B cell (primary cell): ENCODE measurements at regions not wholly inside any gene's neighbourhood (a gene's known extent, or its start where the extent isn't known, plus 50 kb on each side); places are given as distances from the start of the nearest gene placed in this dataset.

Source experiments
- ATAC-seq: fragments of 200-7000 bp; cut with Tn5 transposase; one replicate; pipeline ENCODE4 v1.10.0; 2021; ENCODE audit warnings: low read depth, mild to moderate bottlenecking, moderate number of reproducible peaks, moderate library complexity
- CTCF ChIA-PET: fragments of 350-600 bp; sonication (Branson Sonifier 250); formaldehyde crosslinking; loops from one replicate; lab custom pipeline; 2021; ENCODE audit warnings: antibody characterized with exemption, inconsistent platforms; lab: Charles Lee
- POLR2A ChIA-PET: fragments of 350-600 bp; sonication (Branson Sonifier 250); formaldehyde crosslinking; loops from one replicate; lab custom pipeline; 2021; ENCODE audit warnings: antibody characterized with exemption; lab: Charles Lee
- DNase-seq: peaks from one replicate; pipeline ENCODE4 v3.0.0; 2013
- H2AFZ ChIP-seq: 2 replicates; pipeline ENCODE4 v1.6.1; 2012; ENCODE audit warnings: mild to moderate bottlenecking, low read depth, low read length; ENCODE audit not compliant: insufficient read depth, poor library complexity, severe bottlenecking
- H3K27ac ChIP-seq, 2 donors: 1 replicate in 1 of 2; 2 replicates in 1 of 2; pipeline ENCODE4 v1.5.1; 2012 to 2013; ENCODE audit warnings: low read length in 2 of 2, mild to moderate bottlenecking in 2 of 2, moderate library complexity in 1 of 2
- H3K27me3 ChIP-seq, 4 experiments: fragments of 200-600 bp in 1 of 4; sonication (generic) in 1 of 4; replicated peaks in 1 of 4; 1 replicate in 2 of 4; 2 replicates in 2 of 4; pipeline versions ENCODE4 v1.6.1 to v1.7.0; 2013 to 2016; ENCODE audit warnings: low read length in 3 of 4, mild to moderate bottlenecking in 2 of 4, mixed read lengths in 1 of 4, moderate library complexity in 1 of 4; ENCODE audit not compliant: insufficient read depth in 4 of 4, control insufficient read depth in 3 of 4; ENCODE audit errors: control extremely low read depth in 1 of 4
- H3K36me3 ChIP-seq, 2 experiments: replicated peaks in 1 of 2; 1 replicate in 1 of 2; 2 replicates in 1 of 2; pipeline versions ENCODE4 v1.6.1 to v1.7.1; 2013; ENCODE audit warnings: low read length in 1 of 2; ENCODE audit not compliant: insufficient read depth in 2 of 2, control insufficient read depth in 1 of 2; ENCODE audit errors: control extremely low read depth in 1 of 2, extremely low read depth in 1 of 2
- H3K4me1 ChIP-seq, 2 donors: fragments of 200-600 bp in 1 of 2; sonication (generic) in 1 of 2; 1 replicate in 1 of 2; 2 replicates in 1 of 2; pipeline versions ENCODE4 v1.5.1 to v1.6.1; 2013 to 2017; ENCODE audit warnings: low read length in 2 of 2; ENCODE audit not compliant: control insufficient read depth in 2 of 2, insufficient read depth in 2 of 2
- H3K4me2 ChIP-seq: replicated peaks from 2 replicates; pipeline ENCODE3; 2012; ENCODE audit warnings: mild to moderate bottlenecking, low read depth, low read length; ENCODE audit not compliant: poor library complexity, severe bottlenecking
- H3K4me3 ChIP-seq, 5 experiments: fragments of 200-600 bp in 1 of 5; sonication (generic) in 1 of 5; 1 replicate in 3 of 5; 2 replicates in 2 of 5; pipeline versions ENCODE4 v1.5.1 to v1.7.0; 2011 to 2016; ENCODE audit warnings: low read length in 4 of 5, mild to moderate bottlenecking in 4 of 5, low read depth in 2 of 5, control low read depth in 1 of 5, moderate library complexity in 1 of 5; ENCODE audit not compliant: insufficient read depth in 1 of 5; ENCODE audit errors: control extremely low read depth in 1 of 5, extremely low read depth in 1 of 5
- H3K79me2 ChIP-seq: fragments of 200-600 bp; sonication (generic); one replicate; pipeline ENCODE4 v1.6.0; 2016; ENCODE audit warnings: low read length; ENCODE audit not compliant: control insufficient read depth, insufficient read depth
- H3K9ac ChIP-seq: fragments of 200-600 bp; sonication (generic); 2 replicates; pipeline ENCODE4 v1.6.1; 2017; ENCODE audit warnings: mild to moderate bottlenecking, low read length, moderate library complexity
- H3K9me3 ChIP-seq, 3 donors: one replicate each; pipeline versions ENCODE4 v1.6.1 to v1.7.1; 2013; ENCODE audit warnings: low read length in 2 of 3; ENCODE audit not compliant: control insufficient read depth in 2 of 3, insufficient read depth in 1 of 3; ENCODE audit errors: control extremely low read depth in 1 of 3
- H4K20me1 ChIP-seq: 2 replicates; pipeline ENCODE4 v1.6.0; 2012; ENCODE audit warnings: mild to moderate bottlenecking, low read length; ENCODE audit not compliant: insufficient read depth, control insufficient read depth, poor library complexity, severe bottlenecking
- H3K27ac Mint-ChIP-seq: one replicate; pipeline ENCODE4 v1.8.0; 2021; ENCODE audit warnings: mixed read lengths
- H3K27me3 Mint-ChIP-seq: one replicate; pipeline ENCODE4 v1.8.0; 2021; ENCODE audit warnings: mixed read lengths
- H3K4me1 Mint-ChIP-seq: one replicate; pipeline ENCODE4 v1.8.0; 2021; ENCODE audit warnings: mixed read lengths
- H3K4me3 Mint-ChIP-seq: one replicate; pipeline ENCODE4 v1.8.0; 2021; ENCODE audit warnings: mixed read lengths
- H3K9me3 Mint-ChIP-seq: one replicate; pipeline ENCODE4 v1.8.0; 2022; ENCODE audit warnings: mixed read lengths; ENCODE audit not compliant: insufficient read depth
- EZH2 ChIP-seq: IDR thresholded peaks from 2 replicates; pipeline ENCODE4 v1.6.1; 2012; ENCODE audit warnings: borderline replicate concordance, low read depth, mild to moderate bottlenecking, moderate library complexity, low read length; ENCODE audit not compliant: insufficient read depth, poor library complexity, severe bottlenecking
- WGBS: methylation state at CpG from one replicate; pipeline ENCODE4 v1.1.5; 2013; ENCODE audit warnings: missing lambda C conversion rate; ENCODE audit not compliant: insufficient coverage; 5-methylcytosine and 5-hydroxymethylcytosine counted together
- intact Hi-C: fragments of 100-400 bp; cut with micrococcal nuclease; formaldehyde crosslinking; loops from one replicate; pipeline ENCODE4 v1.10.0; 2022
- TF ChIP-seq, protein P1 (sequence below): fragments of 200-600 bp; IDR thresholded peaks from one replicate; pipeline ENCODE4 v1.8.0; 2022; ENCODE audit warnings: antibody characterized with exemption, mild to moderate bottlenecking

DNA sequence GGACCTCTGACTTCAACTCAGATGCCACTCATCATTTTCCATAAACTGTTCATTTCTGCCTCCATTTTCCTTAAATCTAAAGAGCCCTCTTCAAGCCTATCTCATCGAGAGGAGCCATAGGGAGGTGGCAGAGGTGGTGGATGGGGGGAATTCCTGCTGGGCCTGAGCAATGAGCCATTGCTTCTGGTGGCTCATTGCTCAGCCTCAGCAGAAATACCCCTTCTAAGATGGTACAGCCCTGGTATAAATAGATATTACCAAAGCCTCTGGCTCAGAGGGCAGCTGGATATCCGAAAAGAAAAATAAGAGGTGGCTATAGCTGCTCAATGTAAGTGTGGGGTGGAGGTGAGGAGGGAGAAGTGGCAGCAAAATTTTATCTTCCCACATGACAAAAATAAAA, 313.5 kb downstream of the CAAP1 start:
- Histone ChIP-seq H3K4me3 (no peak overlapping the region), H3K4me2 (no peak overlapping the region), H3K36me3 (no peaks in the 10 kb centered on the region), H3K9ac (no peak overlapping the region), H3K27me3 (no peaks in the 10 kb centered on the region), H2AFZ (no peak overlapping the region), H3K9me3 (no peaks in the 10 kb centered on the region), H3K27ac (no peak overlapping the region), H3K4me1 (no peaks in the 10 kb centered on the region), H3K79me2 (no peaks in the 10 kb centered on the region), H4K20me1 (no peaks in the 10 kb centered on the region)
- no peak overlapping the region for H3K4me3 Mint-ChIP-seq
- H3K4me1 Mint-ChIP-seq, result no peaks in the 10 kb centered on the region
- WGBS, result no CpG with 5 or more reads among the region's 2 CpGs
- H3K27ac Mint-ChIP-seq, result no peak overlapping the region
- CTCF ChIA-PET, result no interaction called here
- POLR2A ChIA-PET, result no interaction called here
- DNase-seq (no peak), ATAC-seq (no peak)
- TF ChIP-seq, protein P1, sequence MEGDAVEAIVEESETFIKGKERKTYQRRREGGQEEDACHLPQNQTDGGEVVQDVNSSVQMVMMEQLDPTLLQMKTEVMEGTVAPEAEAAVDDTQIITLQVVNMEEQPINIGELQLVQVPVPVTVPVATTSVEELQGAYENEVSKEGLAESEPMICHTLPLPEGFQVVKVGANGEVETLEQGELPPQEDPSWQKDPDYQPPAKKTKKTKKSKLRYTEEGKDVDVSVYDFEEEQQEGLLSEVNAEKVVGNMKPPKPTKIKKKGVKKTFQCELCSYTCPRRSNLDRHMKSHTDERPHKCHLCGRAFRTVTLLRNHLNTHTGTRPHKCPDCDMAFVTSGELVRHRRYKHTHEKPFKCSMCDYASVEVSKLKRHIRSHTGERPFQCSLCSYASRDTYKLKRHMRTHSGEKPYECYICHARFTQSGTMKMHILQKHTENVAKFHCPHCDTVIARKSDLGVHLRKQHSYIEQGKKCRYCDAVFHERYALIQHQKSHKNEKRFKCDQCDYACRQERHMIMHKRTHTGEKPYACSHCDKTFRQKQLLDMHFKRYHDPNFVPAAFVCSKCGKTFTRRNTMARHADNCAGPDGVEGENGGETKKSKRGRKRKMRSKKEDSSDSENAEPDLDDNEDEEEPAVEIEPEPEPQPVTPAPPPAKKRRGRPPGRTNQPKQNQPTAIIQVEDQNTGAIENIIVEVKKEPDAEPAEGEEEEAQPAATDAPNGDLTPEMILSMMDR, result no peak
- TF ChIP-seq EZH2, result no peak
- intact Hi-C loops, result no loop called here
- no peaks in the 10 kb centered on the region for H3K27me3 Mint-ChIP-seq
- H3K9me3 Mint-ChIP-seq, result no peaks in the 10 kb centered on the region

GRCh38 chr9:26574898-26575440, 317.6 kb downstream of the CAAP1 start:
- Histone ChIP-seq H3K36me3 (no peaks in the 10 kb centered on the region), H3K4me3 (no peak overlapping the region), H3K4me1 (no peaks in the 10 kb centered on the region), H3K27me3 (no peaks in the 10 kb centered on the region), H2AFZ (no peak overlapping the region), H4K20me1 (no peaks in the 10 kb centered on the region), H3K4me2 (no peak overlapping the region), H3K27ac (no peak overlapping the region), H3K79me2 (no peaks in the 10 kb centered on the region), H3K9me3 (no peaks in the 10 kb centered on the region), H3K9ac (no peak overlapping the region)
- H3K27ac Mint-ChIP-seq, result no peak overlapping the region
- no peak overlapping the region for H3K4me3 Mint-ChIP-seq
- TF ChIP-seq, protein P1, result no peak
- TF ChIP-seq EZH2, result no peak
- DNase-seq (no peak), ATAC-seq (no peak)
- ChIA-PET CTCF (no interaction called here), POLR2A (no interaction called here)
- no peaks in the 10 kb centered on the region for H3K9me3 Mint-ChIP-seq
- no CpG with 5 or more reads among the region's 2 CpGs for WGBS
- H3K27me3 Mint-ChIP-seq, result no peaks in the 10 kb centered on the region
- no peaks in the 10 kb centered on the region for H3K4me1 Mint-ChIP-seq
- intact Hi-C loops, result no loop called here
